ENCODE measurements at regions not wholly inside any gene's neighbourhood (a gene's known extent, or its start where the extent isn't known, plus 50 kb on each side); places are given as distances from the start of the nearest gene placed in this dataset.
"Not testable (repeated sequence)": the region's sequence is repeated elsewhere in the genome, so short reads cannot be mapped to it uniquely, and the experiment has no call there.

DNA sequence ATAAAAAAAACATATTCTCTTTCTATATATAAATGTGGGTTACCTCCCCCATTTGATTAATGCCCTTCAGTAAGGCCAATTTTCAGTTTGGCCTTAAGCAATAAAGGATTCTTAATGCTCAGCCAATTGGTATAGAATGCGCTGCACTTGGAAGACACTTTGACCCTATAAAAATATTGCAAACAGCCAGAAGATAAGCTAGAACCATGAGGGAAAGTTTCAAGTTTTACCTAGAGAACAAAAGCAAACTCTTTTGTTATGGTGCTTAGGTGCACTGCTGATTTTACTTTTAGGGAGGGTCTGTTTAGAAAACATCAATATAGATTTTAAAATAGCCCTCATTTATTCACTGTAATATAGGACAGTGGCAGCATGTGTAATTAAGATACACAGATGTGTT is 251.6 kb upstream of the SLC16A7 start:
- no peak for DNase-seq
- H3K4me3 ChIP-seq: no peak overlapping the region
- H3K4me1 ChIP-seq (replicated peaks in 1 of 2): no peaks in the 10 kb centered on the region
- no peaks in the 10 kb centered on the region for H3K36me3 ChIP-seq (replicated peaks in 1 of 2)
- no peak overlapping the region for H3K27ac ChIP-seq
- intact Hi-C loops (cut with DNase I): no loop called here
- no peaks in the 10 kb centered on the region for H3K9me3 ChIP-seq (replicated peaks in 1 of 3)
- no peaks in the 10 kb centered on the region for H3K27me3 ChIP-seq
- 0 to 43% (median 19%) methylated on average over 1 of the region's 1 CpG for WGBS, 4 donors
- TF ChIP-seq, protein P1, sequence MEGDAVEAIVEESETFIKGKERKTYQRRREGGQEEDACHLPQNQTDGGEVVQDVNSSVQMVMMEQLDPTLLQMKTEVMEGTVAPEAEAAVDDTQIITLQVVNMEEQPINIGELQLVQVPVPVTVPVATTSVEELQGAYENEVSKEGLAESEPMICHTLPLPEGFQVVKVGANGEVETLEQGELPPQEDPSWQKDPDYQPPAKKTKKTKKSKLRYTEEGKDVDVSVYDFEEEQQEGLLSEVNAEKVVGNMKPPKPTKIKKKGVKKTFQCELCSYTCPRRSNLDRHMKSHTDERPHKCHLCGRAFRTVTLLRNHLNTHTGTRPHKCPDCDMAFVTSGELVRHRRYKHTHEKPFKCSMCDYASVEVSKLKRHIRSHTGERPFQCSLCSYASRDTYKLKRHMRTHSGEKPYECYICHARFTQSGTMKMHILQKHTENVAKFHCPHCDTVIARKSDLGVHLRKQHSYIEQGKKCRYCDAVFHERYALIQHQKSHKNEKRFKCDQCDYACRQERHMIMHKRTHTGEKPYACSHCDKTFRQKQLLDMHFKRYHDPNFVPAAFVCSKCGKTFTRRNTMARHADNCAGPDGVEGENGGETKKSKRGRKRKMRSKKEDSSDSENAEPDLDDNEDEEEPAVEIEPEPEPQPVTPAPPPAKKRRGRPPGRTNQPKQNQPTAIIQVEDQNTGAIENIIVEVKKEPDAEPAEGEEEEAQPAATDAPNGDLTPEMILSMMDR (IDR thresholded peaks at IDR 0.05): no peak
- no peak for TF ChIP-seq POLR2A (IDR thresholded peaks at IDR 0.05)

DNA sequence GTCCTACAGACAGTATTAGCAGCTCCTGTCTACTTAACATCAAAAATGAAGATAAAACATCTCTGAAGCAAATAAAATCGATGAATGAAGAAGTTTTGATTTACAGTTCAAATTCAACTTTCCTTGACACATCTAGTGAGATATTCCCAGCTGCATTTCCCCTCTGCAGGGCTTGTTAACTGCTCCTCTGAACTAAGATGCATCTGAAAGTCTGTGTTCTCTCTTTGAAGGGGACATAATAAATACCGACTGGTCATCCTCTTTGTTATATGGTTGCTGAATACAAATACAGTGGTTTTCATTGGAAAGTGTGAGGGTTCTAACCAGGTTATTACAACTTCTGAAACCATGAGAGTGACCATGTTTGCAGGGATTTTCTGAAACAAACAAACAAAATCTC is 266.4 kb upstream of the SLC16A7 start:
- Histone ChIP-seq H3K27ac (no peak overlapping the region), H3K4me3 (no peak overlapping the region), H3K27me3 (no peaks in the 10 kb centered on the region), H3K36me3 (replicated peaks in 1 of 2) (no peaks in the 10 kb centered on the region), H3K4me1 (replicated peaks in 1 of 2) (no peaks in the 10 kb centered on the region), H3K9me3 (replicated peaks in 1 of 3) (no peaks in the 10 kb centered on the region)
- intact Hi-C loops (cut with DNase I): no loop called here
- 67 to 76% (median 70%) methylated on average over 2 of the region's 2 CpGs for WGBS, 4 donors
- no peak for DNase-seq
- TF ChIP-seq, protein P1 (IDR thresholded peaks at IDR 0.05): no peak
- TF ChIP-seq POLR2A (IDR thresholded peaks at IDR 0.05): no peak

DNA sequence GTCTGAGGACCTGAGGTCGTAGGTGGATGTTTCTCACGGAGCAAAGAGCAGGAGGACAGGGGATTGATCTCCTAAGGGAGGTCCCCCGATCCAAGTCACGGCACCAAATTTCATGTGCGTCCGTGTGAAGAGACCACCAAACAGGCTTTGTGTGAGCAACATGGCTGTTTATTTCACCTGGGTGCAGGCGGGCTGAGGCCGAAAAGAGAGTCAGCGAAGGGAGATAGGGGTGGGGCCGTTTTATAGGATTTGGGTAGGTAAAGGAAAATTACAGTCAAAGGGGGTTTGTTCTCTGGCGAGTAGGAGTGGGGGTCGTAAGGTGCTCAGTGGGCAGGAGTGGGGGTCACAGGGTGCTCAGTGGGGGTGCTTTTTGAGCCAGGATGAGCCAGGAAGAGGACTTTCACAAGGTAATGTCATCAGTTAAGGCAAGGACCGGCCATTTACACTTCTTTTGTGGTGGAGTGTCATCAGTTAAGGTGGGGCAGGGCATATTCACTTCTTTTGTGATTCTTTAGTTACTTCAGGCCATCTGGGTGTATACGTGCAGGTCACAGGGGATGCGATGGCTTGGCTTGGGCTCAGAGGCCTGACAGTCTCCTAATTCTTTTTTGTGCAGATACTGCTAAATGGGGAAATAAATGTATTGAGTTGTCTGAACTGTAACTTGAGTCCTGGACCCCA is 267.3 kb upstream of the SLC16A7 start:
- H3K4me1 ChIP-seq (replicated peaks in 1 of 2); H3K27ac ChIP-seq; DNase-seq; intact Hi-C loops (cut with DNase I); H3K9me3 ChIP-seq (replicated peaks in 1 of 3); H3K27me3 ChIP-seq; H3K36me3 ChIP-seq (replicated peaks in 1 of 2); H3K4me3 ChIP-seq: not testable (repeated sequence)
- WGBS, 4 donors: 80 to 90% (median 85%) methylated on average over 15 of the region's 15 CpGs

DNA sequence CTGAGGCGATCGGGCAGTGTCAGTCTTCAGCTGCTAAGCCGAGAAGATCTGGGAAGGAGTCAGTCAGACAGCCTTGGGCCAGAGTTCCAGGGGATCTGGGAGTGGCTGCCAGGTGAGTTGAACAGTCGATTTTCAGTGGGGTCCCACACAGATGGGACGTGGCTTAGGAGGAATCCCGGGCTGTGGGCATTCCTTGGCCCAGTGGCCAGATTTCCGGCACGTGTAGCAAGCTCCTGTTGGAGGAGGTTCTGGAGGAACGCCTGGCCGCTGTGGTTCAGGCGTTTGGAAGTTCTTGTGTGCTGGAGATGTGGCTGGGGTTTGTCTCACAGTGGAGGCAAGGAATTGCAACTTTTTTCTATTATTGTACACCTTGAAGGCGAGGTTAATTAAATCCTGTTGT is 269.4 kb upstream of the SLC16A7 start:
- 84 to 94% (median 90%) methylated on average over 10 to 12 of the region's 12 CpGs for WGBS, 4 donors
- intact Hi-C loops (cut with DNase I); H3K9me3 ChIP-seq (replicated peaks in 1 of 3): not testable (repeated sequence)

DNA sequence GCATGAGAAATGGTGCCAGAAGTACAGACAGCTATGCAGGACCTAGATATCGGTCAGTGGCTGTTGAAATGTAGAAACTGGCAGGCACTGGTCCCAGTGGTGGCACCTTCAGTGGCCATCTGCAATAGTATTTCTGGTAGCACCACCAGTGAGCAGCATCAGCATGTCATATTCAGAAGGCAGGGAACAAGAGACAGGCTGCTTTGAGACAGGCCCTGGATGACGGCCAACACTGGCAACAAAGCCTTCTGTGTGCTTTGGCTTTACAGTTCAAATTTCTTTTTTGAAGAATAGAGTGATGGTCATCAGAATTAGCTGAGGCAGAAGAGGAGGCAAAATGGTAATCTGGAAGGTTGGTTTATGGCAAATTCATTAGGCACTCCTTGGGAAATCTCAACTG is 273.4 kb upstream of the SLC16A7 start:
- Histone ChIP-seq H3K27ac (no peak overlapping the region), H3K9me3 (replicated peaks in 1 of 3) (no peaks in the 10 kb centered on the region), H3K4me3 (no peak overlapping the region), H3K36me3 (replicated peaks in 1 of 2) (no peaks in the 10 kb centered on the region), H3K27me3 (no peaks in the 10 kb centered on the region), H3K4me1 (replicated peaks in 1 of 2) (no peaks in the 10 kb centered on the region)
- WGBS, 4 donors: 74 to 78% (median 76%) methylated on average over 2 of the region's 2 CpGs
- no peak for TF ChIP-seq POLR2A (IDR thresholded peaks at IDR 0.05)
- TF ChIP-seq, protein P1 (IDR thresholded peaks at IDR 0.05): no peak
- no peak for DNase-seq
- intact Hi-C loops (cut with DNase I): no loop called here

More for the DNA sequence above, 269.4 kb upstream of the SLC16A7 start:
- not testable (repeated sequence) for H3K36me3 ChIP-seq (replicated peaks in 1 of 2); H3K4me3 ChIP-seq; H3K27ac ChIP-seq; DNase-seq; H3K27me3 ChIP-seq; H3K4me1 ChIP-seq (replicated peaks in 1 of 2)
